H1 (cell line): ENCODE measurements at regions not wholly inside any gene's neighbourhood (a gene's known extent, or its start where the extent isn't known, plus 50 kb on each side); places are given as distances from the start of the nearest gene placed in this dataset.

ENCODE experiments used
- CTCF ChIA-PET: fragments of 300-600 bp; sonication (Branson Sonifier 250); formaldehyde crosslinking; loops from one replicate; lab custom pipeline; 2021; ENCODE audit not compliant: partially characterized antibody; lab: Charles Lee
- POLR2A ChIA-PET: fragments of 300-600 bp; sonication (Branson Sonifier 250); formaldehyde crosslinking; loops from one replicate; lab custom pipeline; 2021; ENCODE audit warnings: inconsistent platforms; ENCODE audit not compliant: partially characterized antibody; lab: Charles Lee
- DNase-seq, 2 experiments: peaks; one replicate each; pipeline versions ENCODE4 v3.0.0 to v3.0.0-alpha.2; 2010 to 2022; ENCODE audit warnings: low spot score in 2 of 2, low read depth in 1 of 2, mixed read lengths in 1 of 2
- FAIRE-seq: peaks from 2 replicates; lab custom pipeline; 2011; peaks lifted over from hg19 to GRCh38; lab: Jason Lieb, UNC
- H2AFZ ChIP-seq: 2 replicates; pipeline ENCODE4 v1.8.1; 2012; ENCODE audit warnings: low read length, inconsistent platforms
- H2AK5ac ChIP-seq: 2 replicates; pipeline ENCODE4 v1.6.1; 2013; ENCODE audit warnings: low read depth, low read length
- H2BK120ac ChIP-seq: replicated peaks from 2 replicates; pipeline ENCODE3; 2013; ENCODE audit warnings: low read depth, low read length, inconsistent platforms
- H2BK12ac ChIP-seq: 2 replicates; pipeline ENCODE4 v1.6.1; 2013; ENCODE audit warnings: low read depth, low read length
- H2BK15ac ChIP-seq: 2 replicates; pipeline ENCODE4 v1.6.1; 2013; ENCODE audit warnings: low read length
- H2BK20ac ChIP-seq: 2 replicates; pipeline ENCODE4 v1.6.1; 2013; ENCODE audit warnings: low read length
- H2BK5ac ChIP-seq: 2 replicates; pipeline ENCODE4 v1.6.1; 2013; ENCODE audit warnings: low read depth, low read length
- H3K14ac ChIP-seq: 2 replicates; pipeline ENCODE4 v1.6.1; 2013; ENCODE audit warnings: inconsistent platforms; ENCODE audit not compliant: insufficient read length
- H3K18ac ChIP-seq: 2 replicates; pipeline ENCODE4 v1.6.1; 2013; ENCODE audit warnings: low read length; ENCODE audit errors: extremely low read depth
- H3K23ac ChIP-seq: 2 replicates; pipeline ENCODE4 v1.6.1; 2013; ENCODE audit warnings: inconsistent platforms; ENCODE audit not compliant: insufficient read length
- H3K23me2 ChIP-seq: 2 replicates; pipeline ENCODE4 v1.6.1; 2013; ENCODE audit warnings: low read depth, low read length
- H3K27ac ChIP-seq: 2 replicates; pipeline ENCODE4 v1.6.1; 2011; ENCODE audit warnings: low read depth, low read length, inconsistent platforms
- H3K27me3 ChIP-seq, 4 experiments: replicated peaks in 1 of 4; 1 replicate in 1 of 4; 2 replicates in 3 of 4; pipeline versions ENCODE4 v1.6.1 to v1.8.1; 2011 to 2013; ENCODE audit warnings: low read length in 3 of 4, mild to moderate bottlenecking in 3 of 4, inconsistent platforms in 2 of 4, mixed read lengths in 2 of 4, moderate library complexity in 1 of 4; ENCODE audit not compliant: control insufficient read depth in 3 of 4, insufficient read depth in 3 of 4; ENCODE audit errors: extremely low read depth in 1 of 4
- H3K36me3 ChIP-seq, 4 experiments: 2 replicates each; pipeline versions ENCODE4 v1.6.1 to v1.8.1; 2011 to 2013; ENCODE audit warnings: mild to moderate bottlenecking in 4 of 4, low read length in 3 of 4, moderate library complexity in 2 of 4, control low read depth in 1 of 4, inconsistent platforms in 1 of 4; ENCODE audit not compliant: insufficient read depth in 4 of 4, control insufficient read depth in 2 of 4
- H3K4ac ChIP-seq: replicated peaks from 2 replicates; pipeline ENCODE3; 2013; ENCODE audit warnings: low read length, low read depth, mixed read lengths, inconsistent platforms; ENCODE audit not compliant: insufficient read length
- H3K4me1 ChIP-seq, 4 experiments: replicated peaks in 1 of 4; 1 replicate in 1 of 4; 2 replicates in 3 of 4; pipeline versions ENCODE4 v1.6.1 to v1.8.1; 2011 to 2013; ENCODE audit warnings: low read length in 3 of 4, inconsistent platforms in 2 of 4, mixed read lengths in 1 of 4; ENCODE audit not compliant: insufficient read depth in 4 of 4, control insufficient read depth in 3 of 4
- H3K4me2 ChIP-seq, 2 experiments: 2 replicates each; pipeline versions ENCODE4 v1.6.1 to v1.8.1; 2011 to 2013; ENCODE audit warnings: low read depth in 2 of 2, low read length in 2 of 2, control low read depth in 1 of 2, inconsistent platforms in 1 of 2, mild to moderate bottlenecking in 1 of 2; ENCODE audit not compliant: insufficient read depth in 1 of 2
- H3K4me3 ChIP-seq, 4 experiments: fragments of 200-600, 300-600 bp in 1 of 4; sonication (generic), shearing (Covaris generic), sonication (Bioruptor Twin) in 1 of 4; 2 replicates each; pipeline versions ENCODE4 v1.5.1 to v1.8.1; 2011 to 2016; ENCODE audit warnings: low read length in 4 of 4, low read depth in 3 of 4, control low read depth in 2 of 4, inconsistent platforms in 2 of 4, mild to moderate bottlenecking in 2 of 4, mixed read lengths in 1 of 4, moderate library complexity in 1 of 4; ENCODE audit not compliant: insufficient read depth in 2 of 4; ENCODE audit errors: extremely low read depth in 1 of 4
- H3K56ac ChIP-seq: replicated peaks from 2 replicates; pipeline ENCODE3; 2013; ENCODE audit warnings: low read depth, mild to moderate bottlenecking, mixed read lengths, low read length, inconsistent platforms; ENCODE audit not compliant: insufficient read length
- H3K79me1 ChIP-seq: 2 replicates; pipeline ENCODE4 v1.6.1; 2013; ENCODE audit warnings: low read depth, low read length, control low read depth
- H3K79me2 ChIP-seq, 2 experiments: 2 replicates each; pipeline versions ENCODE4 v1.6.1 to v1.8.1; 2012 to 2013; ENCODE audit warnings: low read length in 2 of 2, mild to moderate bottlenecking in 2 of 2, inconsistent platforms in 1 of 2; ENCODE audit not compliant: insufficient read depth in 2 of 2, control insufficient read depth in 1 of 2
- H3K9ac ChIP-seq, 4 experiments: replicated peaks in 1 of 4; 1 replicate in 1 of 4; 2 replicates in 3 of 4; pipeline versions ENCODE4 v1.6.1 to v1.8.1; 2011 to 2013; ENCODE audit warnings: low read depth in 3 of 4, low read length in 3 of 4, control low read depth in 2 of 4, mild to moderate bottlenecking in 2 of 4, moderate library complexity in 2 of 4, inconsistent platforms in 1 of 4; ENCODE audit errors: extremely low read depth in 1 of 4
- H3K9me3 ChIP-seq, 2 experiments: 2 replicates each; pipeline versions ENCODE4 v1.6.1 to v1.8.1; 2012 to 2013; ENCODE audit warnings: mild to moderate bottlenecking in 2 of 2, moderate library complexity in 2 of 2, control low read depth in 1 of 2, inconsistent platforms in 1 of 2, low read depth in 1 of 2, low read length in 1 of 2, mixed read lengths in 1 of 2; ENCODE audit not compliant: insufficient read depth in 2 of 2
- H4K20me1 ChIP-seq, 2 experiments: replicated peaks in 1 of 2; 2 replicates each; pipeline versions ENCODE3 to v1.8.1; 2011 to 2013; ENCODE audit warnings: inconsistent platforms in 2 of 2, low read length in 2 of 2, mild to moderate bottlenecking in 1 of 2; ENCODE audit not compliant: insufficient read depth in 2 of 2, control insufficient read depth in 1 of 2
- H4K5ac ChIP-seq: 2 replicates; pipeline ENCODE4 v1.6.1; 2013; ENCODE audit warnings: low read length, low read depth, mixed read lengths, inconsistent platforms; ENCODE audit not compliant: insufficient read length
- H4K8ac ChIP-seq: 2 replicates; pipeline ENCODE4 v1.8.0; 2013; ENCODE audit warnings: mild to moderate bottlenecking, moderate library complexity, low read length, inconsistent platforms; ENCODE audit not compliant: insufficient read depth; ENCODE audit errors: extremely low read depth
- H4K91ac ChIP-seq: replicated peaks from 2 replicates; pipeline ENCODE3; 2013; ENCODE audit warnings: low read length, mixed read lengths, inconsistent platforms; ENCODE audit not compliant: insufficient read length
- ASH2L ChIP-seq: fragments of 200-600, 300-600 bp; sonication (generic); IDR thresholded peaks from one replicate; pipeline ENCODE4 v1.7.1; 2017; ENCODE audit warnings: low read length
- CEBPB ChIP-seq: IDR thresholded peaks from 2 replicates; pipeline ENCODE4 v1.6.1; 2012; ENCODE audit warnings: low read depth, low read length
- GABPA ChIP-seq: IDR thresholded peaks from 2 replicates; pipeline ENCODE4 v1.6.1; 2011; ENCODE audit warnings: mild to moderate bottlenecking, low read length, moderate library complexity, borderline replicate concordance; ENCODE audit not compliant: insufficient read depth
- JUND ChIP-seq: IDR thresholded peaks from 2 replicates; pipeline ENCODE4 v1.6.1; 2011; ENCODE audit warnings: mild to moderate bottlenecking, improper control_type of control experiment, low read length
- KDM4A ChIP-seq: IDR thresholded peaks from one replicate; pipeline ENCODE4 v1.7.1; 2012; ENCODE audit warnings: low read depth, mild to moderate bottlenecking, moderate library complexity, low read length, inconsistent platforms; ENCODE audit not compliant: severe bottlenecking
- MAX ChIP-seq: IDR thresholded peaks from 2 replicates; pipeline ENCODE4 v1.6.1; 2012; ENCODE audit warnings: inconsistent platforms
- RBBP5 ChIP-seq: IDR thresholded peaks from 2 replicates; pipeline ENCODE4 v1.7.1; 2012; ENCODE audit warnings: low read depth, mild to moderate bottlenecking, inconsistent platforms, low read length, moderate library complexity, borderline replicate concordance
- RNF2 ChIP-seq: fragments of 200-900, 300-1000 bp; sonication (generic); IDR thresholded peaks from 2 replicates; pipeline ENCODE4 v1.7.1; 2016; ENCODE audit warnings: borderline replicate concordance, low read depth, mild to moderate bottlenecking, antibody characterized with exemption, low read length; ENCODE audit not compliant: poor library complexity, severe bottlenecking; ENCODE audit errors: missing control alignments
- SIX5 ChIP-seq: IDR thresholded peaks from 2 replicates; pipeline ENCODE4 v1.6.1; 2011; ENCODE audit warnings: mild to moderate bottlenecking, low read depth, low read length
- TAF1 ChIP-seq: IDR thresholded peaks from 2 replicates; pipeline ENCODE4 v1.6.1; 2011; ENCODE audit warnings: mild to moderate bottlenecking, low read depth, low read length
- TAF7 ChIP-seq: optimal IDR thresholded peaks from 2 replicates; pipeline ENCODE3; 2011; ENCODE audit warnings: low read depth, mild to moderate bottlenecking, inconsistent platforms, low read length, moderate library complexity, borderline replicate concordance
- WGBS, 2 experiments: shearing (Covaris generic) in 1 of 2; methylation state at CpG; one replicate each; pipeline versions ENCODE4 v1.1.6 to v1.1.7; 2013 to 2015; ENCODE audit warnings: low lambda C conversion rate in 2 of 2, mixed read lengths in 2 of 2, inconsistent platforms in 1 of 2, low coverage in 1 of 2, missing lambda C conversion rate in 1 of 2; ENCODE audit not compliant: insufficient replicate concordance in 2 of 2, insufficient coverage in 1 of 2, insufficient read length in 1 of 2; ENCODE audit errors: extremely low coverage in 1 of 2, missing lambda C conversion rate in 1 of 2; 5-methylcytosine and 5-hydroxymethylcytosine counted together

DNA sequence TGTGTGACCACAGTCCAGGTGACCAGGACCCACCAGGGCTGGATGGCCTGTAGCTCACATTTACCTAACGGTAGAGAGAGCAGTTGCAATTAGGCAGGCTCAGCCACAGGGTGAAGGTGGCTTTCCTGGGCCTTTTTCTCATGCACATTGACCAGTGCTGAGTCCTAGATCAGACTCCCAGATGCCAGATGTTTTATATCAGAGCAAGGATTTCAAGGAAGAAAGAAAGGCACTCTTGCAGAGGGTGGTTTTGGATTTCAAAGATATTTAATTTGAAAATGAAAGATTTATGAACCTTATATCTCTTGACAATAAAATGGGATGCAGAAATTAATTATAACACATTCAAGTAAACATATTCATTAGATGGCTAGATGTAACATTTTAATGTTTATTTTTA is 694.2 kb upstream of the GYPC start:
- CTCF ChIA-PET: no interaction called here
- Histone ChIP-seq H2BK5ac (no peak overlapping the region), H2AK5ac (no peak overlapping the region), H3K56ac (no peak overlapping the region), H2BK12ac (no peak overlapping the region), H3K79me2 (no peaks in the 10 kb centered on the region), H3K27ac (no peak overlapping the region), H3K14ac (no peak overlapping the region)
- 63% methylated on average over 1 of the region's 1 CpG; no CpG with 5 or more reads in 1 of the 2 experiments for WGBS, 2 experiments
- TF ChIP-seq ASH2L: no peak
- TF ChIP-seq TAF1: no peak
- no peak for TF ChIP-seq CEBPB
- no peak for TF ChIP-seq GABPA
- TF ChIP-seq SIX5: no peak
- no peak for TF ChIP-seq RBBP5
- no peak for TF ChIP-seq TAF7
- TF ChIP-seq MAX: no peak
- no peak for TF ChIP-seq KDM4A
- TF ChIP-seq JUND: no peak
- no peak for TF ChIP-seq RNF2
- TF ChIP-seq, all 59 proteins: peak for 0
- POLR2A ChIA-PET: no interaction called here
- Histone ChIP-seq H4K20me1 (peaks cover 0 to 4% of the 10 kb centered on the region in 2 experiments), H4K8ac (no peak overlapping the region), H4K5ac (no peak overlapping the region), H3K9ac (no peak overlapping the region), H3K18ac (no peak overlapping the region), H2BK20ac (no peak overlapping the region), H3K4me1 (peaks cover 0 to 8% (median 5%) of the 10 kb centered on the region in 4 experiments; a peak in 5 of 7 replicates), H3K4ac (no peak overlapping the region), H2BK120ac (no peak overlapping the region), H3K36me3 (no peaks in the 10 kb centered on the region), H3K4me3 (no peak overlapping the region), H3K23me2 (no peaks in the 10 kb centered on the region), H3K79me1 (no peaks in the 10 kb centered on the region), H3K4me2 (no peak overlapping the region), H3K9me3 (no peaks in the 10 kb centered on the region), H2BK15ac (no peak overlapping the region), H3K27me3 (peaks cover 17 to 31% (median 25%) of the 10 kb centered on the region in 4 experiments; a peak in 6 of 7 replicates), H4K91ac (no peak overlapping the region), H3K23ac (no peak overlapping the region), H2AFZ (no peak overlapping the region)
- DNase-seq (no peak), FAIRE-seq (no peak)
